Lung microvascular endothelial cell (primary cell): ENCODE measurements at regions not wholly inside any gene's neighbourhood (a gene's known extent, or its start where the extent isn't known, plus 50 kb on each side); places are given as distances from the start of the nearest gene placed in this dataset.
"Not testable (repeated sequence)": the region's sequence is repeated elsewhere in the genome, so short reads cannot be mapped to it uniquely, and the experiment has no call there.

Experiments used
- DNase-seq, 2 donors: peaks; one replicate each; pipeline versions ENCODE4 v3.0.0 to v3.0.0-alpha.2; 2010; ENCODE audit warnings: low read depth in 2 of 2

DNA sequence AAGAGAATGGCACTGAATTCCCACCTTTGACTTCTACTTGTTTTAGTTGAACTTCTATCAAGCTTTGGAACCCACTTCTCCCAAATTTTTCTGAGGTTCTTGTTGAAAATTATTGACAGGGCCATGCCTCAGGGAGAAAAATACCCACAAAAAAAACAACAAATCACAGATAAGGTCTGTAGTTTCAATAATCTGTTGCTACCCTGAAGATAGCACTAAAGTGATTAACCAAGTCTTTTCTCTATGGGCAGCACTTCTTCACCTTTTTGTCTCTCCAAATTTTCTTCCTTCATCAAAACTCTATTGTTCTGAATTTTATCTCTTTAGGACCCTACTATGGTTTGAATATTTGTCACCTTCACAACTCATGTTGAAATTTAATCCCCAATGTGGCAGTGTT lies 154.3 kb upstream of the FGF10 start:
- no peak for DNase-seq

DNA sequence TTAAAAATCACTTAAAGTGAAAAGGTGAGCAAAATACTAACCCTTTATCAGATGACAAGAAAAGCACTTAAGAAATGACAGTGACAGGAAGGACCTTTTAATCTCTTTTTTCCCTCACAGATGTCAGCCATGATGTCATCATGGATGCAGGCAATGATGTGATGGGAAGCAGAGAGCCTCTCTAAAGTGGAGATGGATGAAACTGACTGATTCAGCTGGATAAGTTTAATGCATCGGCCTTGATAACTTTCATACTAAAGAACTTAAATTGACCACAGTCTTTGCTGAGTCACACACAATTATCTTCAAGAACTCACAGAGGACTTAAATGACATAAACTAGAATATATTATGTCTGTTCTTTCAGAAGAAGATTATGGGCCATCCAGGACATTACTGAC lies 153.2 kb upstream of the FGF10 start:
- DNase-seq = no peak

DNA sequence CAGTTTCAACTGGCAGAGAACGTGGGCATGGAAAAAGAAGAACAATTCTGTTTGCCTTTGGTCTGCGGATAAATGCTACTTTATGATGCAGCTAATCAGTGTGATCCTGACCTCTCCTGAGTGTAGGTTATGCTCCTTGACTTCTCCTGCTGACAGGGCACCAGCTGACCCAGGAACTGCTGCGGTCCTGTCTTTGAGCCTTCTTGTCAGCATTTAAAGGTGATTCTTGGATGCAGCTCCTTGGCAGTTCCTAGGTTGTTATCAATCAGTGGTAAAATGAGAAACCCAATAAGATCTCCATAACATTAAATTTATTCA lies 150.3 kb upstream of the FGF10 start:
- no peak for DNase-seq

DNA sequence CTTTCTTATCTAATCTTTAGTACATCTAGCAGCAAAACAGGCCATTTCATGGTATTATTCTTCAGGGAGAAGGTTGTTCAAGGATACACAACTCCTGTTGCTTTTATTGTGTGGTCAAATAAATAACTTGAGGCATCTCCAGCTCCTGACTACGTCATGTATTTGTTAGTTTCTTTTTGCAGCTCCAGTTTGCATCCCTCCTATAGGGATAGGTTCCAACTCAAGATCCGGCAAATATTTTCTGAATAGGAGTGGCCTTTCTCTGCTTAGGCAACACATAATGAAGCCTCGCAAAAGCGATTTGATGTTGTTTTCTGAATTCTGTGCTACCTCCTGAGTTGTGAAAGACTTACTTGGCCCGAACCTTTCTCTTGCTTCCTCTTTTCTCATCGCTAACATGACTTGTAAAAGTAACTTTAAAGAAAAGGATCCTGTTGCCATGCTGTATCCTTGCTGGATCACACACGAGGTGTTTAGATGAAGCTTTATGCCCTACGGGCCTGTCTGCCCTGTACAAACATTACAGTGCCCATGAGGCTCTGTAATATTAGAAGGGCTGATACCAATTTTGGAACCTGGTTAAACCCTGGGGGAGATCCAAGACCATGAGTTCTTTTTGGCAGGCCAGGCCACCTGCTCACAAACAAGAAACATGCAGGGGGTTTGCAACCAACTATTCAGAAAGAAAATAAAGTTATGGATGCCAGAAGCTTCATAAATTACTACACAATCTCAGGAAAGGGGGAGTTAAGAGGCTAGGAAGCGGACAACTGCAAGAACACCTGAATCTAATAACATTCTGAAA lies 149.8 kb upstream of the FGF10 start:
- no peak for DNase-seq

DNA sequence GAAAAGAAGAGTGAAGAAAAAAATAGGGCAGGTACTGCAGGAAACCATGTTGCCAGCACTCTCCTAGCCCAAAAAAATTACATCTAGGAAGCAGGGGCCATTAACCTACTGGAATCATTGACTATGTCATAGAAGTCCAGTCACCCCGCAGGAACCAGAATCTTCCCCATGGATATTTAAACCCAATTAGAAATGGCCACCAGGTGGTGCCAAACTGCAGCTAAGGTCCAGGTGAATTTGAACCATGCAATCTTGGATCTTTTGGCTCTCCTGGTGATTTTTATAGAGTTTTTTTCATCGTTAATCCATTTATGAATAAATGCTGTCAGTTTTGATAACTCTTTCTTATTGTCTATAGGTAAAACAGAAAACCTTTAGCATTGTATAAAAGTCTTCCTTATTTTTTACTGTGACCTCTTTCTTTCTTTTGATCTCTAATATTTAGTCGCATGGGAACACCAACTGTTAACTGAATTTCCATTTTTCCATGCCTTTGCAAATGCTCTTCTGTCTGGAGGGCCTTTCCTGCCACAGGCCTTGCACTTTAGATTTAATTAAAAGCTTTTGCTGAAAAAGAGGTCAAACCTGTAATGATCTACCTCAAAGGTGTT lies 147.5 kb upstream of the FGF10 start:
- DNase-seq = peak; percentile 37 to 57

DNA sequence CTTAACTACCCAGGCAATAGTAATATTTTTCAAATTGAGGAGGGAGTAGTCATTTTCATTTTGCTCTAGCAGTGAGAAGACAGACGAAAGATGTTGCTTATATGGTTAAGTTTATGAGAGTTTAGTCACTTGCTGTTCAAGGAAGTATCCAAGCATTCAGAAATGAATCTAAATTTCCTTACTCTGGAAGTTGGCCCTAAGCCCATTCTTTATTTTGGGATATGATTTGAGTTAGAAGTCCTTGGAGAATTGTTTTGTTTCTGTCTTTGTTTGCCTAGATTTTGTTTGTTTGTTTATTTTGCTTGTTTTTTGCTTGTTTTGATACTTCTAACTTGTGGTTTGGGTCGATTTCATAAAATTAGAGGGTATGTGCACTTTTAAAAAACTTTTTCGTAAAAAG lies 146.4 kb upstream of the FGF10 start:
- no peak for DNase-seq

DNA sequence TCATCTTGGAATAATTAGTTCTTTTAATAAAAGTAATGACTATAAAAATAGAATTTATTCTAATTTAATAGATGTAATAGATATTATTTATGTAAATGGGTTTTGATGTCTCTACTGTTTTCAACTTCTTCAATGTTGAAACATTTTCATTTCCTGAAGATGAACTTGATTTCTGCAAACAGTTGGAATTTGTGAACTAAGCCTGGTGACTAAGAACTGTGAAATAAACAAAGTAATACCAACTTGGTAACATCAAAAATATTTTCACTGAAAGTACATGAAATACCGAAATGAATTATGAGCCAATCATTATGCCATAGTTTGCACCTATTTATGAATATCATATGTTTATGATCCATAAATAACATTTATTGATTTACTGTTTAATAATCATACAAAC lies 143.8 kb upstream of the FGF10 start:
- DNase-seq = no peak

DNA sequence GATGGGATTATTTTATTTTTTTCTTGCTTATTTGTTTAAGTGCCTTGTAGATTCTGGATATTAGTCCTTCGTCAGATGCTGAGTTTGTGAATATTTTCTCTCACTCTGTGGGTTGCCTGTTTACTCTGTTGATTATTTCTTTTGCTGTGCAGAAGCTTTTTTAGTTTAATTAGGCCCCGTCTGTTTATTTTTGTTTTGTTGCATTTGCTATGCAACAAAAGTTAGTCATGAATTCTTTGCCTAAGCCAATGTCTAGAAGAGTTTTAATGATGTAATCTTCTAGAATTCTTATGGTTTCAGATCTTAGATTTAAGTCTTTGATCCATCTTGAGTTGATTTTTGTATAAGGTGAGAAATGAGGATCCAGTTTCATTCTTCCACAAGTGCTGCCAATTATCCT lies 142.5 kb upstream of the FGF10 start:
- not testable (repeated sequence) for DNase-seq

DNA sequence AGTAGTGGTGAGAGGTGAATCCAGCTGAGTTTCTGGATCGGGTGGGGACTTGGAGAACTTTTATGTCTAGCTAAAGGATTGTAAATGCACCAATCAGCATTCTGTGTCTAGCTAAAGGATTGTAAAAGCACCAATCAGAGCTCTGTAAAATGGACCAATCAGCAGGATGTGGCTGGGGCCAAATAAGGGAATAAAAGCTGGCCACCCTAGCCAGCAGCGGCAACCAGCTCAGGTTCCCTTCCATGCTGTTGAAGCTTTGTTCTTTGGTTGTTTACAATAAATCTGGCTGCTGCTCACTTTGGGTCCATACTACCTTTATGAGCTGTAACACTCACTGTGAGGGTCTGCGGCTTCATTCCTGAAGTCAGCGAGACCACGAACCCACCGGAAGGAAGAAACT lies 141.6 kb upstream of the FGF10 start:
- DNase-seq = not testable (repeated sequence)

DNA sequence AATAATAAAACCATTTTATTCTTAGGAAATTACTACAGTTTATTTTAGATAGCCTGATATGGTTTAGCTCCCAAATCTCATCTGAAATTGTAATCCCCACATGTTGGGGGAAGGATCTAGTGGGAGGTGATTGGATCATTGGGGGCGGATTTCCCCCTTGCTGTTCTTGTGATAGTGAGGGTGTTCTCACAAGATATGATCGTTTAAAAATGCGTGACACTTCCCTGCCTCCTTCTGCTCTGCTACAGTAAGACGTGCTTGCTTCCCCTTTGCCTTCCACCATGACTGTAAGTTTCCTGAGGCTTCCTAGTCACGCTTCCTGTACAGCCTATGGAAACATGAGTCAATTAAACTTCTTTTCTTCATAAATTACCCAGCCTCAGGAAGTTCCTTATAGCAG lies 122.4 kb upstream of the FGF10 start:
- no peak for DNase-seq

DNA sequence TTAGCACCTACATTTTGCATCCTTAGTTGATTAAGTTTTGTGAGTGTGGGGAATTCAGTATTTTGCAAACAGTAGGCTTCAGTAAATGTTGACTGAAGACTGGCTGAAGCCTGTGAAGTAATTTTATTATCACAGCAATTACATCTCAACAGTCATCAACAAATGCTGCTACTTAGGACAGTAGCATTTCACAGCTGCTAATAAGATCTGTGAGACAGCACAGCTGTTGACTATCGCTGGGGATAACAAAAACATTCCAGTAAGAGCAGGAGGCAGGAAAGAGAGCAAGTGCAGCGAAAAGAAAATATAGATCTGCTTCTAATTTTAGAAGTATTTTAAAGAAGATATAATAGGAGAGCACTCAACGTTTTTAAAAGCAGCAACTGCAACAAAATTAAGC lies 117.3 kb upstream of the FGF10 start:
- no peak for DNase-seq

DNA sequence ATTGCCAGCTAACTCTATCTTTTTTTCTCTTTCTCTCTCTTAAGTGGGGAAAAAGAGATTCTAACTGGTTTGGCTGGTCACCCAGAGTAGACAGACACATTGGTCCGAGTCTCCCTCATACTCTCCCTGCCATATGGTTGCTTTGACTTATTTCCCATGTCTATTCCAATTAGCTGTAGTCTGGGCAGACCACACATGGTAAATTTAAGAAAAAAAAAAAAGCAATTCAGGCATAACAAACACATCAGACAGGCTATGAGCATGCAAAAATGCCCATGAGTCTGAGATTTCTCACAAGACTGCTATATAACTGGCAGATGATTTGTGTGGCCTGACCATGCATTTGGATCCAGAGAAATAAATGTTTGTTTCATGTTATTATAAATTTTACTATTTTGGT lies 110.2 kb upstream of the FGF10 start:
- no peak for DNase-seq

DNA sequence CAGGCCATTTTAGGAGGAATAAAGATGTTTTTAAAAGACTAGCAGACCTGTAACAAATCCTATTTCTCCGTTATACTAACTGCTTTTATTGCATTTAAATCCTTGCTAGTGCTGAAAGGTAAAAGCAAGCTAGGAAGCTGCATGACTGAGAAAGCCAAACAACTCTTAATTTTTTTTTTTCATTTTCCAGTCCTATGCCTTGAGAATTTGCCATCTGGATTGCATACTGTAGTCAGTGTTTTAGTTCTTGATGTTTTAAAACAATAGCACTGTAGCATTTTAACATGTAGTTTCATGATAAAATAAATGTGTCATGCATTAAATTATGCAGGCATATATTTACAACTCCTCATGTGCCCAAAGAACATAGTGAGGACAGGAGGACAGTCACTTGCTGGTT lies 108.4 kb upstream of the FGF10 start:
- no peak for DNase-seq

DNA sequence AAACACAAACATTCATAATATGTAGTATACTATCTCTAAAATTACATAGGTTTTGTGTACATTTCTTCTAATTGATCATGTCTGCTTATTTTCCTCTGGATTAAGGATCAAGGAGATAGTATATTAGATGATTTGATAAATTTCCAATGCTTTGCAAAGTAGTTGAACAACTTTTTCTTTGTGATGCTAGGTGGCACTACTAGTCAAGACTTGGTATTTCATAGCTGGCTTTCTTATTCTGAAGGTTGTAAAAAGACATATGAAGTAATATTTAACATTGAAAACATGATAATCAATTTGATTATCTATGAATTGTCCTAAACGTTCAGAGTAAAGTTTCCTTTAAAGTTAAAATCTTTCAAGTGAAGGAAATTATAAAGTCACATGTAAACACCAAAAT lies 106.1 kb upstream of the FGF10 start:
- DNase-seq = no peak

DNA sequence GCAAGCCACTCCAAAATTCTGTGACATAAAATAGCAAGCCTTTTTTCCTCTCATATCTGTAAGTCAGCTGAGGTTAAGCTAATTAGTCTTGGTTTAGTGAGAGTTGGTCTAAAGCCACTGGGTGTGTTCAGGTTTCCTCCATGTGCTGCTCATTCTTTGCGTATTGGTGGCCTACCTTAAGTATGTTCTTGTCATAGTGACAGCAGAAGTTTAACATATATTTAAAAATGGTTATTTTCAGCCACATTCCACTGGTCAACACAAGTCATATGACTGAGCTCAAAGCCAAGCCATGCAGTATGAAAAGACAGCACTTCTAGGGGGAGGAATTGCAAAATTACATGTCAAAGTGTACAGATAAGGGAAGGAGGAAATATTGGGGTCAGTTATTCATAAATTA lies 100.5 kb upstream of the FGF10 start:
- DNase-seq = no peak

DNA sequence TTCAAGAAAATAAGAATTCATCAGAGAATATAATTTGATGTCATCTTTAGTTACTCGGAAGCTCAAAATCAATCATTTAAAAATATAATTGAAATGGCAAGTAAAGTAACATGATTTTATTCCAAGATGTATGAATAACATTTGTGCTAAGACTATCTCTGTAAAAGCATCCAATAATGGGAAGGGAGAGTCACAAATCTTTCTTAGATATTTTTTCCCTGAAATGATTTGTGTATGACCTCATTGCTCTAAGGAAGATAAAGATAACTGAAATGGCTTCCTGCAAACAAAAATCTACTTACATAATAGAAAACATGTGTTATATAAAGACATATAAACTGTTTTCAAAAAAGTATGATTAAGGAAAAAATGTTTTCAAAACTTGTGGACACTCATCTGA lies 97.4 kb upstream of the FGF10 start:
- no peak for DNase-seq

DNA sequence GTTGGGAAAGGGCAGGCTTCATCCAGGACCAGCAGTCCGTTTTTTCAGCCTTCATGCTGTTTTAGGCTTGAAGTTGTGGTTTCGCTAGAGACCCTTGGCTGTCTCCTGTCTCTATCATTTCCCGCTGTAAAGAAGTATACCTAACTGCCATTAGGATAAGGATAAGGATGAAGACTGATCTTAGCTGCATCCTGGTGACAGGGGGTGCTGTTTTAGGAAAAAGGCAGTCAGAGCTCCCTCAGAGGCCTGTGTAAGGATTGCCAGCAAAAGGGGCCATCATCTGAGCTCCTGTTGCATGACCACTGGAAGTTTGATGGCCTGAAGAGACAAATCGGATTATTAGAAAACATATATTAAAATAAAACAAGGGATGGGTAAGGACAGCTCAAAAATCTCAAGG lies 64.8 kb upstream of the FGF10 start:
- DNase-seq = no peak

DNA sequence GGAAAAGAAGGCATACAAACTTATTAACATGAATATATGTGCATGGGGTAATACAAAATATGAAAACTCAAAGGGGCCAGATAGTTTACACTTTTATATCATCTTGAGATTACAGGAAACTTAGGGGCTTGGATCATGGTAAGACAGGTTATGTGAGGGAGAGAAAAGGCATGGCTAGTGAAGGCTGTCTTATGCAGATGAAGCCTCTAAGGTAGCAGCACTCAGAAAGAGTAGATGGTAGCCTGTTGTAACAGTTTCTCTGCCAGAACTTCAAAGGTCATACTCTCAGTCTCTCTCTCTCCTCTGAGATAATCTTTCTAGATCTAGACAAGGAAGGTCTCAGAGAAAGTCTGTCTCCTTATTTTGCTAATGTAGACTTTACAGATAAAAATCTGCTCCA lies 57.2 kb upstream of the FGF10 start:
- DNase-seq = no peak

DNA sequence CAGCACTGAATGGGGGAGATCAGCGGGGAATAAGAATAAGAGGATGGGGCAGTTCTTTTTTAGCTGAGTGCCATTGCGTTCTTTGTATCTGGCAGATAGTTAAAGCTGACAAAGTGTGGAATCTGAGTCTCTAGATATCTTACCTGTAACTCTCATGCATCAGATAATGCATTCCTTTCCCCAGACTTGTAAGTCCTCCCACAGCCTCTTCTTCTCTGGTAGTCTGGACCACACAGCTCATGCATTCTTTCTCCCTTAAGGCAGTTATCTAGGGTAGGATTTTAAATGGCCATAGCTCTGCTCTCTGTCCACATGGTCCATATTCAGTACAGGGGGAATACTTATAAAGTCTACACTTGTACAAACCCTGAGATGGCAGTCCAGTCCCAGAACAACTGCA lies 54.0 kb upstream of the FGF10 start:
- no peak for DNase-seq

DNA sequence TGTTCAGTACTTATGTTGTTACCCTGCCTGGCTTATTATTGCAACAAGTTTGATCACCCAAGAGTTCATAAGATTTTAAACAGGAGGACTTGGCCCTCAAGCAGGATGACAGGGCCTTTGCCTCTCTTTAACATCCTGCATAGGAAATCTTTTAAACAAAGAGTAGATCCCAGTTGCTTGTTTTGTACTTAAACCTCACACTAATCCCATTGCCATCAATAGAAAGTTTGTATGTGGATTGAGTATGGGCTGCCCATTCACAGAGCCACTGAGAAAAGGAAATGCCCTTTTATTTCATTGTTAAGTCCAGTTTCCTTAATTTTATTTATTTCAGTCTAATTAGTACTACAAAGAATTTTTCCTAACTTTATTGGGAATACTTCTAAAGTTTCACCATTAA lies 52.2 kb upstream of the FGF10 start:
- DNase-seq = no peak

DNA sequence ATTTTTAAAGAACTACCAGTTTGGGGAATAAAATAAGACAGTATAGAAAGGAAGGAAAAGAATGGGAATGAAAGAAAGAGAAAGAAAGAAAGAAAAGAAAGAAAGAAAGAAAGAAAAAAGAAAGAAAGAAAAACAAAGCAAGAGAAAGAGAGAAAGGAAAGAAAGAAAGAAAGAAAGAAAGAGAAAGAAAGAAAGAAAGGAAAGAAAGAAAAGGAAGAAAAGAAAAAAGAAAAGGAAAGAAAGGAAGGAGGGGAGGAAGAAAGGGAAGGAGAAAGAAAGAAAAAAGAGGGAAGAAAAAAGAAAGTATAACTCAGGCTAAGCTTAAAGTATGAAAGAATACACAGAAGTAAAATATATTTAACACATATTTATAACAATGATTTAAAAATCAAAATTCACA lies 51.0 kb upstream of the FGF10 start:
- DNase-seq = no peak
